Neural cell (in vitro differentiated cells): ENCODE measurements at regions not wholly inside any gene's neighbourhood (a gene's known extent, or its start where the extent isn't known, plus 50 kb on each side); places are given as distances from the start of the nearest gene placed in this dataset.

Source experiments
- H2AFZ ChIP-seq: fragments of 200-600, 300-800 bp; sonication (generic), shearing (Covaris generic); 2 replicates; pipeline ENCODE4 v1.6.0; 2014; ENCODE audit warnings: low read depth, mild to moderate bottlenecking, antibody characterized with exemption, low read length, moderate library complexity
- H3F3A ChIP-seq: fragments of 200-600 bp; shearing (Covaris generic); 2 replicates; pipeline ENCODE4 v1.6.1; 2016; ENCODE audit warnings: mild to moderate bottlenecking, moderate library complexity, mixed read lengths, antibody characterized with exemption, low read length; ENCODE audit not compliant: insufficient read depth, poor library complexity, severe bottlenecking
- H3K27ac ChIP-seq: fragments of 200-600, 300-800 bp; sonication (generic), shearing (Covaris generic); 2 replicates; pipeline ENCODE4 v1.5.1; 2014; ENCODE audit warnings: mild to moderate bottlenecking, low read length, moderate library complexity
- H3K27me3 ChIP-seq: fragments of 300-800, 200-600 bp; sonication (generic), shearing (Covaris generic); 2 replicates; pipeline ENCODE4 v1.6.0; 2014; ENCODE audit warnings: mild to moderate bottlenecking, low read depth, low read length, moderate library complexity; ENCODE audit not compliant: insufficient read depth
- H3K36me3 ChIP-seq: fragments of 300-800, 200-600 bp; sonication (generic), shearing (Covaris generic); 2 replicates; pipeline ENCODE4 v1.5.1; 2014; ENCODE audit warnings: mild to moderate bottlenecking, antibody characterized with exemption, low read length, moderate library complexity; ENCODE audit not compliant: insufficient read depth
- H3K4me2 ChIP-seq: fragments of 300-800, 200-600 bp; sonication (generic), shearing (Covaris generic); 2 replicates; pipeline ENCODE4 v1.6.0; 2014; ENCODE audit warnings: mild to moderate bottlenecking, low read length
- H3K4me3 ChIP-seq: fragments of 300-800, 200-600 bp; sonication (generic), shearing (Covaris generic); 2 replicates; pipeline ENCODE4 v1.5.1; 2014; ENCODE audit warnings: mild to moderate bottlenecking, low read length, moderate library complexity
- H3K79me2 ChIP-seq: fragments of 200-600 bp; shearing (Covaris generic); replicated peaks from 2 replicates; pipeline ENCODE4 v1.6.0; 2014; ENCODE audit warnings: mild to moderate bottlenecking, low read length, moderate library complexity; ENCODE audit not compliant: insufficient read depth
- H3K9ac ChIP-seq: fragments of 300-800, 200-600 bp; sonication (generic), shearing (Covaris generic); 2 replicates; pipeline ENCODE4 v1.6.1; 2016; ENCODE audit warnings: mild to moderate bottlenecking, low read length, mixed read lengths
- H3K9me2 ChIP-seq: fragments of 200-600 bp; shearing (Covaris generic); 2 replicates; pipeline ENCODE4 v1.6.1; 2016; ENCODE audit warnings: mild to moderate bottlenecking, low read length, mixed read lengths; ENCODE audit not compliant: insufficient read depth
- H3K9me3 ChIP-seq: fragments of 200-600, 300-800 bp; sonication (generic), shearing (Covaris generic); 2 replicates; pipeline ENCODE4 v1.6.1; 2016; ENCODE audit warnings: mild to moderate bottlenecking, mixed run types, low read length, moderate library complexity, mixed read lengths
- H4K20me1 ChIP-seq: fragments of 200-600 bp; shearing (Covaris generic); 2 replicates; pipeline ENCODE4 v1.6.1; 2016; ENCODE audit warnings: mild to moderate bottlenecking, mixed run types; ENCODE audit not compliant: insufficient read depth
- CTCF ChIP-seq: fragments of 450-650 bp; IDR thresholded peaks from 2 replicates; pipeline ENCODE4 v1.5.1; 2014; ENCODE audit warnings: antibody characterized with exemption, mild to moderate bottlenecking, moderate library complexity; ENCODE audit not compliant: poor library complexity, severe bottlenecking
- EP300 ChIP-seq: fragments of 450-650 bp; conservative IDR thresholded peaks from 2 replicates; pipeline ENCODE4 v1.6.1; 2014; ENCODE audit warnings: antibody characterized with exemption, mild to moderate bottlenecking, moderate library complexity; ENCODE audit not compliant: poor library complexity, severe bottlenecking
- EZH2 ChIP-seq: fragments of 200-600, 300-800 bp; shearing (Covaris generic), sonication (generic); IDR thresholded peaks from 2 replicates; pipeline ENCODE4 v1.6.1; 2014; ENCODE audit warnings: antibody characterized with exemption, low read length, borderline replicate concordance, mild to moderate bottlenecking; ENCODE audit not compliant: insufficient read depth, poor library complexity, severe bottlenecking
- MXI1 ChIP-seq: fragments of 450-650 bp; conservative IDR thresholded peaks from 2 replicates; pipeline ENCODE4 v1.6.1; 2014; ENCODE audit warnings: antibody characterized with exemption, mild to moderate bottlenecking; ENCODE audit not compliant: poor library complexity, severe bottlenecking
- POLR2AphosphoS5 ChIP-seq: IDR thresholded peaks from 2 replicates; pipeline ENCODE4 v1.6.1; 2012
- RAD21 ChIP-seq: fragments of 450-650 bp; conservative IDR thresholded peaks from 2 replicates; pipeline ENCODE4 v1.6.1; 2014; ENCODE audit warnings: antibody characterized with exemption, mild to moderate bottlenecking, moderate library complexity
- REST ChIP-seq: IDR thresholded peaks from 2 replicates; pipeline ENCODE4 v1.6.1; 2012; ENCODE audit warnings: borderline replicate concordance
- SMC3 ChIP-seq: fragments of 450-650 bp; conservative IDR thresholded peaks from 2 replicates; pipeline ENCODE4 v1.6.1; 2014; ENCODE audit warnings: antibody characterized with exemption, mild to moderate bottlenecking, moderate library complexity; ENCODE audit not compliant: poor library complexity
- TAF1 ChIP-seq: IDR thresholded peaks from 2 replicates; pipeline ENCODE4 v1.6.1; 2012; ENCODE audit warnings: low read depth

GRCh38 chr17:34173241-34173640, 81.8 kb upstream of the CCL2 start:
- no peak overlapping the region for H2AFZ ChIP-seq
- no peaks in the 10 kb centered on the region for H4K20me1 ChIP-seq
- no peak overlapping the region for H3K4me3 ChIP-seq

GRCh38 chr17:34174496-34174895, 80.6 kb upstream of the CCL2 start:
- no peak overlapping the region for H3K4me2 ChIP-seq
- H4K20me1 ChIP-seq: no peaks in the 10 kb centered on the region
- no peak overlapping the region for H3K27ac ChIP-seq
- no peaks in the 10 kb centered on the region for H3K9me3 ChIP-seq
- no peaks in the 10 kb centered on the region for H3K79me2 ChIP-seq
- no peak overlapping the region for H2AFZ ChIP-seq
- no peak overlapping the region for H3K9ac ChIP-seq
- TF ChIP-seq POLR2AphosphoS5: no peak
- TF ChIP-seq EP300: no peak
- no peak for TF ChIP-seq EZH2
- TF ChIP-seq CTCF: no peak
- TF ChIP-seq REST: no peak
- no peak for TF ChIP-seq TAF1
- TF ChIP-seq MXI1: no peak
- no peak for TF ChIP-seq RAD21
- no peak for TF ChIP-seq SMC3
- H3K27me3 ChIP-seq: no peaks in the 10 kb centered on the region
- no peaks in the 10 kb centered on the region for H3K9me2 ChIP-seq
- H3K4me3 ChIP-seq: no peak overlapping the region
- no peaks in the 10 kb centered on the region for H3F3A ChIP-seq
- no peaks in the 10 kb centered on the region for H3K36me3 ChIP-seq

More at GRCh38 chr17:34173241-34173640, 81.8 kb upstream of the CCL2 start:
- no peaks in the 10 kb centered on the region for H3K9me3 ChIP-seq
- TF ChIP-seq RAD21 (no peak), EZH2 (no peak), TAF1 (no peak)
- H3K4me2 ChIP-seq: no peak overlapping the region
- no peaks in the 10 kb centered on the region for H3K9me2 ChIP-seq
- no peaks in the 10 kb centered on the region for H3K36me3 ChIP-seq
- H3K27ac ChIP-seq: no peak overlapping the region
- no peak overlapping the region for H3K9ac ChIP-seq
- no peaks in the 10 kb centered on the region for H3K27me3 ChIP-seq
- H3F3A ChIP-seq: no peaks in the 10 kb centered on the region
- no peaks in the 10 kb centered on the region for H3K79me2 ChIP-seq

- Histone ChIP-seq H2AFZ (no peak overlapping the region), H3K4me3 (peak overlapping the region; percentile 37)
These were observed 78.6 kb upstream of the CCL2 start for GRCh38 chr17:34176440-34176839.

More at GRCh38 chr17:34176440-34176839, 78.6 kb upstream of the CCL2 start:
- H3K9me2 ChIP-seq: no peaks in the 10 kb centered on the region
- H3K9ac ChIP-seq: peak overlapping the region; percentile 30
- no peaks in the 10 kb centered on the region for H3K27me3 ChIP-seq
- H3K27ac ChIP-seq: peak overlapping the region; percentile 60
- H3F3A ChIP-seq: peaks cover 2% of the 10 kb centered on the region
- H3K4me2 ChIP-seq: peak overlapping the region; percentile 17
- H3K36me3 ChIP-seq: no peaks in the 10 kb centered on the region
- no peaks in the 10 kb centered on the region for H3K79me2 ChIP-seq
- no peak for TF ChIP-seq CTCF
- TF ChIP-seq RAD21: no peak
- TF ChIP-seq REST: peak; percentile 90
- TF ChIP-seq MXI1: peak; percentile 14
- no peak for TF ChIP-seq TAF1
- TF ChIP-seq POLR2AphosphoS5: peak; percentile 12
- H3K9me3 ChIP-seq: no peaks in the 10 kb centered on the region
- H4K20me1 ChIP-seq: no peaks in the 10 kb centered on the region
